ENCODE measurements at regions not wholly inside any gene's neighbourhood (a gene's known extent, or its start where the extent isn't known, plus 50 kb on each side); places are given as distances from the start of the nearest gene placed in this dataset.

DNA sequence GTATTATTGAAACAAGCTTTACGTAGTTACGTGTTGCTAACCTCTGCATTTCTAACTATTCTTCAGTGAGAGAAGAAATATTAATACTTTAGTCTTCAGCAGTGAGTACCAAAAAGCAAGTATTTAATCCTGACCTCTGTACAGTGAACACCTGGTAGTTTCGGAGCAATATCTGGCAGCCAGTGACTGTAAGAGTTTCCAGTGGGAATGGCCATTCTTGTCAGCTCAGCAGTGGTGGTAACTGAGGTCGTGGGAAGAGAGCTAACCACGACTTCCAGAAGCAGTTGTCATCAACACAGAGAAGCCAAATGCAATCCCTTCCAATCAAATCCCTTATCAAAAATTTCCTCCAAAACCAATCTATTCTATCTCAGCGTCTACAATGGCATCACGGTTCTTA lies 1500.2 kb upstream of the FLRT2 start:
- no peaks in the 10 kb centered on the region for H3K4me1 ChIP-seq
- no peak for DNase-seq
- H3K36me3 ChIP-seq, result no peaks in the 10 kb centered on the region
- no peaks in the 10 kb centered on the region for H3K27me3 ChIP-seq
- intact Hi-C loops (cut with DNase I), result no loop called here
- H3K4me3 ChIP-seq, result no peak overlapping the region
- ATAC-seq, result no peak
- H3K9me3 ChIP-seq, result no peaks in the 10 kb centered on the region
- TF ChIP-seq, protein P1, sequence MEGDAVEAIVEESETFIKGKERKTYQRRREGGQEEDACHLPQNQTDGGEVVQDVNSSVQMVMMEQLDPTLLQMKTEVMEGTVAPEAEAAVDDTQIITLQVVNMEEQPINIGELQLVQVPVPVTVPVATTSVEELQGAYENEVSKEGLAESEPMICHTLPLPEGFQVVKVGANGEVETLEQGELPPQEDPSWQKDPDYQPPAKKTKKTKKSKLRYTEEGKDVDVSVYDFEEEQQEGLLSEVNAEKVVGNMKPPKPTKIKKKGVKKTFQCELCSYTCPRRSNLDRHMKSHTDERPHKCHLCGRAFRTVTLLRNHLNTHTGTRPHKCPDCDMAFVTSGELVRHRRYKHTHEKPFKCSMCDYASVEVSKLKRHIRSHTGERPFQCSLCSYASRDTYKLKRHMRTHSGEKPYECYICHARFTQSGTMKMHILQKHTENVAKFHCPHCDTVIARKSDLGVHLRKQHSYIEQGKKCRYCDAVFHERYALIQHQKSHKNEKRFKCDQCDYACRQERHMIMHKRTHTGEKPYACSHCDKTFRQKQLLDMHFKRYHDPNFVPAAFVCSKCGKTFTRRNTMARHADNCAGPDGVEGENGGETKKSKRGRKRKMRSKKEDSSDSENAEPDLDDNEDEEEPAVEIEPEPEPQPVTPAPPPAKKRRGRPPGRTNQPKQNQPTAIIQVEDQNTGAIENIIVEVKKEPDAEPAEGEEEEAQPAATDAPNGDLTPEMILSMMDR (IDR thresholded peaks at IDR 0.05), result no peak
- H3K27ac ChIP-seq, result no peak overlapping the region

DNA sequence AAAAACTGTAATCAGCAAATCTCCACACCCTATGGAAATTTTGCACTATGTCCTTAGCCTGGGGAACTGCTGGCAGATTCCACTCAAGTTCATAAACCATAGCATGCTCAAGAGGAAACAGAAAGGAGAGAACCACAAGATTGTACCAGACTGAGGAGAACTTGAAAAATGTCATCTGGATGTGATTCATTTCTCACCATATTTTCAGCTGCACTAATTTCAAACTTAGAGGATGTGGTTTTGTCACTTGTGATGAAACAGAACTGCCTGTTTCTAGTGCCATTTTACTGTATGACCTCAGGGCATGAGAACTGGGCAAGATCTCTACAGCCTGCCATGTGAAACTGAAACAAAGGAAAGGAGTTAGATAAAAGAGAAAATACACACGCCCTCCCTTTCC lies 1493.1 kb upstream of the FLRT2 start:
- no peaks in the 10 kb centered on the region for H3K9me3 ChIP-seq
- DNase-seq (no peak), ATAC-seq (no peak)
- intact Hi-C loops (cut with DNase I), result no loop called here
- no peaks in the 10 kb centered on the region for H3K27me3 ChIP-seq
- no peak overlapping the region for H3K4me3 ChIP-seq
- H3K27ac ChIP-seq, result no peak overlapping the region
- no peaks in the 10 kb centered on the region for H3K4me1 ChIP-seq
- TF ChIP-seq, protein P1 (IDR thresholded peaks at IDR 0.05), result no peak
- no peaks in the 10 kb centered on the region for H3K36me3 ChIP-seq

DNA sequence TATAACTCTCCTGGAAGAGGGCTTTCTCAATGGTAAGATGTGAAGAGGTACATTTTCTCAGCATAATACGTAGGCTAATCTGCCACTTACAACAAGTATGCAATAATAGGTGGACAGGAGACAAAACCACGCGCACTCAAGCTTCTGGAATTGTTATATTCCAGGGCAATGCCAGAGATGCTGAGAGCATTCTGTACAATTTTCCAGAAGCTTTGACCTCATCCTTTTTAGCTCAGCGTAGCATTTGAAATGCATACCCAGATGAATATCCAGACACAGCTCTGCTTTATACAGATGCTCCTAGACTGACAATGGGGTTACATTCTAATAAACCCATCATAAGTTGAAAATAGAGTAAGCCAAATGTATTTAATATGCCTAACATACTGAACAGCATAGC lies 1492.4 kb upstream of the FLRT2 start:
- intact Hi-C loops (cut with DNase I), result no loop called here
- ATAC-seq, result no peak
- Histone ChIP-seq H3K36me3 (no peaks in the 10 kb centered on the region), H3K4me1 (no peaks in the 10 kb centered on the region), H3K4me3 (no peak overlapping the region), H3K27ac (no peak overlapping the region), H3K9me3 (no peaks in the 10 kb centered on the region), H3K27me3 (no peaks in the 10 kb centered on the region)
- TF ChIP-seq, protein P1 (IDR thresholded peaks at IDR 0.05), result no peak
- no peak for DNase-seq

DNA sequence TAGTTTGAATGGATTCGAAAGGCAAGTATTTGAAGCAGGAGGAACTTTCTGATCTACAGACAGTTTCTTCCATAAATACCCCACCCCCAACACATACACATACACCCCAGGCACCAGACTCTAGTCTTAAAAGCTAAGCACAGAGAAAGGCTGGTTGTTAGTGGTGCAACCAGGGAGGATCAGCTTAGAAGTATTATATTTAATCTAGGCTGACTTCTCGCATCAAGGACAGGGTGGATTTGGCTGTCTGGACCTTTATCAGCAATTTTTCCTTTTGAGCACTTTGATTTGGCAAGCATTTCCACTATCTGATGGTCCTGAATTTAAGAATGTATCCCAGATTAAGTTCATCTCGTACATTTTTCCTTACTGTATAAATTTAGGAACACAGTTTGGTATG lies 1489.8 kb upstream of the FLRT2 start:
- no peak overlapping the region for H3K4me3 ChIP-seq
- no peaks in the 10 kb centered on the region for H3K4me1 ChIP-seq
- H3K27ac ChIP-seq, result no peak overlapping the region
- intact Hi-C loops (cut with DNase I), result no loop called here
- H3K27me3 ChIP-seq, result no peaks in the 10 kb centered on the region
- no peaks in the 10 kb centered on the region for H3K9me3 ChIP-seq
- H3K36me3 ChIP-seq, result no peaks in the 10 kb centered on the region
- DNase-seq, result no peak
- no peak for ATAC-seq
- TF ChIP-seq, protein P1 (IDR thresholded peaks at IDR 0.05), result no peak

DNA sequence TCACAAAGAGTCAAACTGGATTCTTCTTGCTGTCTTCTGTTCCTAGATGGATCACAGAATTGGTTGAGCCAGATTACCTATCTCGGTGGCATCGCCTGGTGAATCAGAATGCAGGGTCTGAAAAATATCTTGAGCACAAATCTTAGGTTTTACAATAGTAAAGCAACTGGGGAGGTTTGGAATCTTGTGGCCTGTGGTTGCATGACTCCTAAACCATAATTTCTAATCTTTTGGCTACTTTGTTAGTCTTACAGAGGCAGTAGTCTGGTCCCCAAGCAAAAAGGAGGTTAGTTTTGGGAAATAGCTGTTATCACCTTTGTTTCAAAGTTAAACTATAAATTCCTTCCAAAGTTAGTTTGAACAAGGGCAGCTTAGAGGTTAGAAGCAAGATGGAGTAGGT lies 1488.5 kb upstream of the FLRT2 start:
- intact Hi-C loops (cut with DNase I), result no loop called here
- DNase-seq (no peak), ATAC-seq (no peak)
- TF ChIP-seq, protein P1 (IDR thresholded peaks at IDR 0.05), result no peak
- H3K4me3 ChIP-seq, result no peak overlapping the region
- H3K27ac ChIP-seq, result no peak overlapping the region
- H3K36me3 ChIP-seq, result no peaks in the 10 kb centered on the region
- no peaks in the 10 kb centered on the region for H3K27me3 ChIP-seq
- H3K9me3 ChIP-seq, result no peaks in the 10 kb centered on the region
- H3K4me1 ChIP-seq, result no peaks in the 10 kb centered on the region

DNA sequence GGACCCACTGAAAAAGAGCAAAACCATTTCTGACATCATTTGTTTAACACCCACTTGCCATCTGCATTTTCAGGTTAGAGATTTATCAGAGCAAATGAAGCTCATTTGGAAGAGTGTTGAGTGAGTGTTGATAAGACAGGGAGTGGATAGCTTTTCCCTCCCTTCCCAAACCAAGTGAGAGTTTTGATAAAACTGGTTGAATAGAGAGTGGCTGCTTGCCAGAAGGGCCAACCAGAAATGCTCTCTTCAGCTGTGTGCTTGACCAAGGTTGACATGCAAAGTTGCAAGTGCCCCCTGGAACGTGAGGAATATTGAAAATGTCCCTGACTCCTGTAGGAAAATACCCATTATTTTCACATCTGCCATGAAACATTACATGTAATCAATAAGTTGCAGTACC lies 1487.0 kb upstream of the FLRT2 start:
- ATAC-seq, result no peak
- H3K4me3 ChIP-seq, result no peak overlapping the region
- no peaks in the 10 kb centered on the region for H3K9me3 ChIP-seq
- no peak for DNase-seq
- TF ChIP-seq, protein P1 (IDR thresholded peaks at IDR 0.05), result no peak
- no peak overlapping the region for H3K27ac ChIP-seq
- H3K36me3 ChIP-seq, result no peaks in the 10 kb centered on the region
- intact Hi-C loops (cut with DNase I), result no loop called here
- no peaks in the 10 kb centered on the region for H3K4me1 ChIP-seq
- no peaks in the 10 kb centered on the region for H3K27me3 ChIP-seq
